SK-N-SH (cell line): ENCODE measurements at regions not wholly inside any gene's neighbourhood (a gene's known extent, or its start where the extent isn't known, plus 50 kb on each side); places are given as distances from the start of the nearest gene placed in this dataset.

Experiments used
- CTCF ChIA-PET: fragments of 300-600, 350-600 bp; formaldehyde crosslinking; extraction: SDS; loops from one replicate; lab custom pipeline; 2021; lab: Yijun Ruan, JAX
- POLR2A ChIA-PET: fragments of 350-600 bp; sonication (Branson Sonifier 250); formaldehyde crosslinking; extraction: SDS; loops from one replicate; lab custom pipeline; 2020; ENCODE audit warnings: antibody characterized with exemption, inconsistent platforms; lab: Yijun Ruan, JAX
- DNase-seq: peaks from one replicate; pipeline ENCODE4 v3.0.0; 2012
- H2AFZ ChIP-seq: fragments of 200-600 bp; sonication (generic); 2 replicates; pipeline ENCODE4 v1.8.1; 2016; ENCODE audit warnings: antibody characterized with exemption, mild to moderate bottlenecking, low read depth
- H3F3A ChIP-seq: fragments of 200-600 bp; sonication (generic); replicated peaks from 2 replicates; pipeline ENCODE3; 2016; ENCODE audit warnings: antibody characterized with exemption, mild to moderate bottlenecking; ENCODE audit not compliant: insufficient read depth
- H3K27ac ChIP-seq, 2 experiments: fragments of 200-500 bp in 1 of 2; fragments of 200-600 bp in 1 of 2; sonication (Bioruptor generic) in 1 of 2; sonication (generic), shearing (Covaris generic) in 1 of 2; 2 replicates each; pipeline versions ENCODE4 v1.5.1 to v1.6.1; 2014 to 2016; ENCODE audit warnings: low read depth in 2 of 2, inconsistent platforms in 1 of 2, low read length in 1 of 2, mild to moderate bottlenecking in 1 of 2, mixed read lengths in 1 of 2
- H3K27me3 ChIP-seq: fragments of 200-600 bp; sonication (generic), shearing (Covaris generic); 2 replicates; pipeline ENCODE4 v1.6.1; 2016; ENCODE audit warnings: mixed run types; ENCODE audit not compliant: insufficient read depth
- H3K36me3 ChIP-seq, 2 experiments: fragments of 200-500 bp in 1 of 2; fragments of 200-600 bp in 1 of 2; sonication (Bioruptor generic) in 1 of 2; sonication (generic) in 1 of 2; replicated peaks in 1 of 2; 2 replicates each; pipeline versions ENCODE3 to v1.5.1; 2014 to 2016; ENCODE audit warnings: low read length in 1 of 2, mild to moderate bottlenecking in 1 of 2; ENCODE audit not compliant: insufficient read depth in 2 of 2, control insufficient read depth in 1 of 2
- H3K4me1 ChIP-seq, 2 experiments: fragments of 200-500 bp in 1 of 2; fragments of 200-600 bp in 1 of 2; sonication (Bioruptor generic) in 1 of 2; sonication (generic), shearing (Covaris generic) in 1 of 2; 2 replicates each; pipeline versions ENCODE4 v1.5.1 to v1.6.1; 2014 to 2016; ENCODE audit warnings: low read depth in 1 of 2, low read length in 1 of 2, mixed run types in 1 of 2; ENCODE audit not compliant: insufficient read depth in 2 of 2, control insufficient read depth in 1 of 2
- H3K4me2 ChIP-seq: fragments of 200-600 bp; sonication (generic), shearing (Covaris generic); 2 replicates; pipeline ENCODE4 v1.6.1; 2017; ENCODE audit warnings: mixed run types
- H3K4me3 ChIP-seq, 2 experiments: fragments of 200-500 bp in 1 of 2; fragments of 200-600 bp in 1 of 2; sonication (Bioruptor generic) in 1 of 2; sonication (generic), shearing (Covaris generic) in 1 of 2; 2 replicates each; pipeline versions ENCODE4 v1.5.1 to v1.8.1; 2014 to 2016; ENCODE audit warnings: low read depth in 2 of 2, inconsistent platforms in 1 of 2, low read length in 1 of 2, mild to moderate bottlenecking in 1 of 2, mixed read lengths in 1 of 2, moderate library complexity in 1 of 2
- H3K79me2 ChIP-seq: fragments of 200-600 bp; sonication (generic); 2 replicates; pipeline ENCODE4 v1.8.1; 2017; ENCODE audit warnings: mild to moderate bottlenecking; ENCODE audit not compliant: insufficient read depth
- H3K9ac ChIP-seq: fragments of 200-600 bp; sonication (generic); 2 replicates; pipeline ENCODE4 v1.6.1; 2017; ENCODE audit warnings: mixed run types
- H3K9me2 ChIP-seq: fragments of 200-600 bp; sonication (generic); 2 replicates; pipeline ENCODE4 v1.6.1; 2017; ENCODE audit warnings: mixed run types
- H3K9me3 ChIP-seq: fragments of 200-600 bp; sonication (generic); 2 replicates; pipeline ENCODE4 v1.6.1; 2017; ENCODE audit warnings: mixed run types, mild to moderate bottlenecking, moderate library complexity
- H4K20me1 ChIP-seq: fragments of 200-600 bp; sonication (generic); 2 replicates; pipeline ENCODE4 v1.6.1; 2017; ENCODE audit warnings: mild to moderate bottlenecking, mixed run types; ENCODE audit not compliant: insufficient read depth
- EP300 ChIP-seq, 2 experiments: IDR thresholded peaks; 2 replicates each; pipeline versions ENCODE4 v1.4.0 to v1.6.1; 2012; ENCODE audit warnings: borderline replicate concordance in 1 of 2, low read depth in 1 of 2, low read length in 1 of 2
- EZH2phosphoT487 ChIP-seq: fragments of 200-600 bp; sonication (generic); IDR thresholded peaks from 2 replicates; pipeline ENCODE4 v1.6.1; 2017; ENCODE audit warnings: low read depth, mixed run types, mild to moderate bottlenecking, antibody characterized with exemption, moderate library complexity, borderline replicate concordance
- FOSL2 ChIP-seq: IDR thresholded peaks from 2 replicates; pipeline ENCODE4 v1.4.0; 2012; ENCODE audit warnings: low read depth, mild to moderate bottlenecking, moderate library complexity, borderline replicate concordance
- GATA2 ChIP-seq: sonication (generic); formaldehyde crosslinking; IDR thresholded peaks from 2 replicates; pipeline ENCODE4 v1.5.0; 2020; ENCODE audit warnings: mild to moderate bottlenecking, missing genetic modification reagents
- IRF3 ChIP-seq: fragments of 150-350 bp; IDR thresholded peaks from 2 replicates; pipeline ENCODE4 v1.6.1; 2016; ENCODE audit warnings: mild to moderate bottlenecking, low read depth, low read length
- MEF2A ChIP-seq: IDR thresholded peaks from 2 replicates; pipeline ENCODE4 v1.4.0; 2012; ENCODE audit warnings: low read depth, borderline replicate concordance
- POLR2AphosphoS5 ChIP-seq: IDR thresholded peaks from 2 replicates; pipeline ENCODE4 v1.6.1; 2012; ENCODE audit warnings: low read depth, low read length
- RAD21 ChIP-seq: IDR thresholded peaks from 2 replicates; pipeline ENCODE4 v1.6.1; 2012; ENCODE audit warnings: mild to moderate bottlenecking, low read length
- RCOR1 ChIP-seq: fragments of 150-350 bp; IDR thresholded peaks from 2 replicates; pipeline ENCODE4 v1.6.1; 2017; ENCODE audit warnings: antibody characterized with exemption, low read length
- RFX5 ChIP-seq: IDR thresholded peaks from 2 replicates; pipeline ENCODE4 v1.6.1; 2012; ENCODE audit warnings: mild to moderate bottlenecking, improper control_type of control experiment, low read length
- RXRA ChIP-seq: IDR thresholded peaks from 2 replicates; pipeline ENCODE4 v1.4.0; 2012; ENCODE audit warnings: low read depth, mild to moderate bottlenecking, borderline replicate concordance
- SIN3A ChIP-seq: IDR thresholded peaks from 2 replicates; pipeline ENCODE4 v1.6.1; 2012; ENCODE audit warnings: low read depth, mild to moderate bottlenecking, low read length, moderate library complexity, borderline replicate concordance
- SMC3 ChIP-seq: IDR thresholded peaks from 2 replicates; pipeline ENCODE4 v1.6.1; 2012; ENCODE audit warnings: low read depth, low read length, improper control_type of control experiment
- TAF1 ChIP-seq: IDR thresholded peaks from 2 replicates; pipeline ENCODE4 v1.6.1; 2012; ENCODE audit warnings: low read depth, mild to moderate bottlenecking, low read length, moderate library complexity, borderline replicate concordance
- TCF12 ChIP-seq: IDR thresholded peaks from 2 replicates; pipeline ENCODE4 v1.4.0; 2012
- USF1 ChIP-seq: IDR thresholded peaks from 2 replicates; pipeline ENCODE4 v1.4.0; 2012; ENCODE audit warnings: low read depth, borderline replicate concordance
- WGBS: methylation state at CpG from one replicate; pipeline ENCODE4 v1.1.6; 2017; ENCODE audit warnings: low lambda C conversion rate; 5-methylcytosine and 5-hydroxymethylcytosine counted together

- DNase-seq: no peak
- H2AFZ ChIP-seq: no peak overlapping the region
- no peak overlapping the region for H3K4me2 ChIP-seq
- 25% methylated on average over 4 of the region's 4 CpGs for WGBS
- no peaks in the 10 kb centered on the region for H3K27me3 ChIP-seq
- H3K36me3 ChIP-seq: no peaks in the 10 kb centered on the region
- H3K79me2 ChIP-seq: no peaks in the 10 kb centered on the region
- H3K27ac ChIP-seq: no peak overlapping the region
- POLR2A ChIA-PET: no interaction called here
- peaks cover 0 to 3% of the 10 kb centered on the region in 2 experiments; a peak in 1 of 4 replicates for H3K4me1 ChIP-seq
- no peak overlapping the region for H3K9ac ChIP-seq
- no peaks in the 10 kb centered on the region for H3K9me2 ChIP-seq
- no peaks in the 10 kb centered on the region for H3K9me3 ChIP-seq
- TF ChIP-seq GATA2: no peak
- no peak for TF ChIP-seq IRF3
- TF ChIP-seq EZH2phosphoT487: no peak
- no peak for TF ChIP-seq USF1
- TF ChIP-seq MEF2A: no peak
- TF ChIP-seq SIN3A: no peak
- TF ChIP-seq SMC3: no peak
- TF ChIP-seq TAF1: no peak
- TF ChIP-seq EP300 (IDR thresholded peaks at IDR 0.05; ENCODE audit: borderline replicate concordance in 1 of 2, low read depth in 1 of 2, low read length in 1 of 2): no peak
- no peak for TF ChIP-seq RCOR1
- no peak for TF ChIP-seq TCF12
- TF ChIP-seq RFX5: no peak
- no peak for TF ChIP-seq POLR2AphosphoS5
- TF ChIP-seq RXRA: no peak
- no peak for TF ChIP-seq FOSL2
- CTCF ChIA-PET: interaction anchor here (1.9 kb wide), 1 partner anchor 24 kb away, joined by 5 read pairs; no protein-coding TSS in a partner anchor
- no peaks in the 10 kb centered on the region for H3F3A ChIP-seq
- H4K20me1 ChIP-seq: no peaks in the 10 kb centered on the region
- no peak overlapping the region for H3K4me3 ChIP-seq
These were observed 135.8 kb upstream of the SPON1 start for GRCh38 chr11:13826505-13827278.

DNA sequence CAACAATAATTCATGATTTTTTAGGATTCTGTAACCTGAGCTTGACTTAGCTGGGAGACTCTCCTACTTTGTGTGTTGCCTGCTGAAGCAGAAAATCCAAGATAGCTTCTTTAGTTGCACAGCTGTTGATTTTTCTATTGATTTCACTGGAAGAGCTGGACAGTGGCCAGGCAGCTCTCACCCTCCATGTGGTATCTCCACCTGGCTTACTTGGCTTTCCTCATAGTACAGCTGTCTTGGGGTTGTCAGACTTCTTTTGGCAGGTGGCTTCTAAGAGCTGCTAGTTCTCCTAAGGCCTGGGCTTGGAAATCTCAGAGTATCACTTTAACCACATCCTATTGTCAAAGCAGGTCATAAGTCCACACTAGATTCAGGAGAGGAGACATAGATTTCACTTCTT is 130.8 kb upstream of the SPON1 start:
- Histone ChIP-seq H3K27ac (no peak overlapping the region), H3K4me1 (no peaks in the 10 kb centered on the region; a peak in 1 of 4 replicates), H3K9ac (no peak overlapping the region), H3K9me3 (no peaks in the 10 kb centered on the region), H3K79me2 (no peaks in the 10 kb centered on the region), H2AFZ (no peak overlapping the region), H3K4me2 (no peak overlapping the region), H3K9me2 (no peaks in the 10 kb centered on the region), H4K20me1 (no peaks in the 10 kb centered on the region), H3K27me3 (no peaks in the 10 kb centered on the region), H3K36me3 (no peaks in the 10 kb centered on the region), H3F3A (no peaks in the 10 kb centered on the region), H3K4me3 (no peak overlapping the region)
- no peak for DNase-seq
- CTCF ChIA-PET: no interaction called here
- no peak for TF ChIP-seq RAD21
- no peak for TF ChIP-seq EP300 (IDR thresholded peaks at IDR 0.05; ENCODE audit: borderline replicate concordance in 1 of 2, low read depth in 1 of 2, low read length in 1 of 2)
- no peak for TF ChIP-seq RXRA
- POLR2A ChIA-PET: no interaction called here
